ENCODE measurements at regions not wholly inside any gene's neighbourhood (a gene's known extent, or its start where the extent isn't known, plus 50 kb on each side); places are given as distances from the start of the nearest gene placed in this dataset.

DNA sequence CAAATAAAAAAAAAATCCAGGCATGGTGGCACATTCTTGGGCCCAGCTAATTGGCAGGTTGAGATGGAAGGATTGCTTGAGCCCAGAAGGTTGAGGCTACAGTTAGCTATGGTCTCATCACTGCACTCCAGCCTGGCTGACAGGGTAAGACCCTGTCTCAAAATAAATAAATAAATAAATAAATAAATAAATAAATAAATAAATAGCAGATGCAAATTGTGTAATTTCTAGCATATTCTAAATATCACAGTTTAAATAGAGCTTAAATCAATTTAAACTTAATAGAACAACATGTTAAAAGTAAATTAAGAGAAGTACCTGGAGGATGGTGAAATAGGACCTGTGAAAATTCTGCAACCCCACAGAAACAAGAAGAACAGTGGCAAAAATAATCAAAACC lies 290.5 kb downstream of the TFEC start (continued):
- TF ChIP-seq ZBTB20 (tag by site-specific recombination; IDR thresholded peaks at IDR 0.05) (no peak), ZNF140 (tag by site-specific recombination; IDR thresholded peaks at IDR 0.05) (peak; percentile 86), ZNF138 (tag by site-specific recombination; IDR thresholded peaks at IDR 0.05; ENCODE audit: borderline replicate concordance) (0 out of 2 replicates have a peak, but pooled peaks have one; percentile 66), GFI1B (tag by site-specific recombination; IDR thresholded peaks at IDR 0.05) (peak; percentile 40; the same call in 1 of the 2 replicates), MYNN (tag by site-specific recombination; IDR thresholded peaks at IDR 0.05; ENCODE audit: borderline replicate concordance) (no peak), ZNF791 (tag by site-specific recombination; IDR thresholded peaks at IDR 0.05) (peak; percentile 69; the same call in 1 of the 2 replicates), RBAK (tag by site-specific recombination; IDR thresholded peaks at IDR 0.05) (no peak), ZNF121 (tag by site-specific recombination; IDR thresholded peaks at IDR 0.05) (no peak), SETDB1 (IDR thresholded peaks at IDR 0.05; ENCODE audit: insufficient read length, low read length) (no peak), ZNF544 (tag by site-specific recombination; IDR thresholded peaks at IDR 0.05) (no peak), ZNF366 (tag by site-specific recombination; conservative IDR thresholded peaks at IDR 0.05) (0 out of 2 replicates have a peak, but pooled peaks have one; percentile 30), ZNF24 (tag by site-specific recombination; IDR thresholded peaks at IDR 0.05) (no peak), ZNF548 (tag by site-specific recombination; IDR thresholded peaks at IDR 0.05) (no peak), ZNF530 (tag by site-specific recombination; IDR thresholded peaks at IDR 0.05; ENCODE audit: low read depth) (peak; percentile 73; the same call in 1 of the 2 replicates), ZNF37A (tag by site-specific recombination; IDR thresholded peaks at IDR 0.05) (no peak), ZNF521 (tag by site-specific recombination; IDR thresholded peaks at IDR 0.05) (no peak), ZNF560 (tag by site-specific recombination; IDR thresholded peaks at IDR 0.05; ENCODE audit: borderline replicate concordance) (peak; percentile 79), ZNF292 (tag by site-specific recombination; IDR thresholded peaks at IDR 0.05; ENCODE audit: borderline replicate concordance, low read depth) (0 out of 2 replicates have a peak, but pooled peaks have one; percentile 58), HOXC10 (CRISPR knock-in tag; IDR thresholded peaks at IDR 0.05) (no peak), ZNF175 (tag by site-specific recombination; IDR thresholded peaks at IDR 0.05) (no peak), ZNF274 (IDR thresholded peaks at IDR 0.05; ENCODE audit: low read length) (no peak), ZNF274 (tag by site-specific recombination; IDR thresholded peaks at IDR 0.05; ENCODE audit: borderline replicate concordance) (no peak), KLF10 (tag by site-specific recombination; IDR thresholded peaks at IDR 0.05) (no peak), ZNF677 (tag by site-specific recombination; IDR thresholded peaks at IDR 0.05) (no peak), ZNF223 (tag by site-specific recombination; IDR thresholded peaks at IDR 0.05) (no peak), GLIS1 (tag by site-specific recombination; IDR thresholded peaks at IDR 0.05) (no peak), ZNF501 (tag by site-specific recombination; IDR thresholded peaks at IDR 0.05) (peak; percentile 66; the same call in 1 of the 2 replicates), ZNF114 (tag by site-specific recombination; IDR thresholded peaks at IDR 0.05) (no peak), ZNF394 (tag by site-specific recombination; IDR thresholded peaks at IDR 0.05; ENCODE audit: borderline replicate concordance) (peak; percentile 96)
- TF ChIP-seq, protein P1, sequence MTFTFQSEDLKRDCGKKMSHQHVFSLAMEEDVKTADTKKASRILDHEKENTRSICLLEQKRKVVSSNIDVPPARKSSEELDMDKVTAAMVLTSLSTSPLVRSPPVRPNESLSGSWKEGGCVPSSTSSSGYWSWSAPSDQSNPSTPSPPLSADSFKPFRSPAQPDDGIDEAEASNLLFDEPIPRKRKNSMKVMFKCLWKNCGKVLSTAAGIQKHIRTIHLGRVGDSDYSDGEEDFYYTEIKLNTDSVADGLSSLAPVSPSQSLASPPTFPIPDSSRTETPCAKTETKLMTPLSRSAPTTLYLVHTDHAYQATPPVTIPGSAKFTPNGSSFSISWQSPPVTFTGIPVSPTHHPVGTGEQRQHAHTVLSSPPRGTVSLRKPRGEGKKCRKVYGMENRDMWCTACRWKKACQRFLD (tag by site-specific recombination; IDR thresholded peaks at IDR 0.05): 0 out of 2 replicates have a peak, but pooled peaks have one; percentile 68
- TF ChIP-seq, protein P2, sequence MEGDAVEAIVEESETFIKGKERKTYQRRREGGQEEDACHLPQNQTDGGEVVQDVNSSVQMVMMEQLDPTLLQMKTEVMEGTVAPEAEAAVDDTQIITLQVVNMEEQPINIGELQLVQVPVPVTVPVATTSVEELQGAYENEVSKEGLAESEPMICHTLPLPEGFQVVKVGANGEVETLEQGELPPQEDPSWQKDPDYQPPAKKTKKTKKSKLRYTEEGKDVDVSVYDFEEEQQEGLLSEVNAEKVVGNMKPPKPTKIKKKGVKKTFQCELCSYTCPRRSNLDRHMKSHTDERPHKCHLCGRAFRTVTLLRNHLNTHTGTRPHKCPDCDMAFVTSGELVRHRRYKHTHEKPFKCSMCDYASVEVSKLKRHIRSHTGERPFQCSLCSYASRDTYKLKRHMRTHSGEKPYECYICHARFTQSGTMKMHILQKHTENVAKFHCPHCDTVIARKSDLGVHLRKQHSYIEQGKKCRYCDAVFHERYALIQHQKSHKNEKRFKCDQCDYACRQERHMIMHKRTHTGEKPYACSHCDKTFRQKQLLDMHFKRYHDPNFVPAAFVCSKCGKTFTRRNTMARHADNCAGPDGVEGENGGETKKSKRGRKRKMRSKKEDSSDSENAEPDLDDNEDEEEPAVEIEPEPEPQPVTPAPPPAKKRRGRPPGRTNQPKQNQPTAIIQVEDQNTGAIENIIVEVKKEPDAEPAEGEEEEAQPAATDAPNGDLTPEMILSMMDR (tag by site-specific recombination; IDR thresholded peaks at IDR 0.05): no peak
- TF ChIP-seq, protein P3, sequence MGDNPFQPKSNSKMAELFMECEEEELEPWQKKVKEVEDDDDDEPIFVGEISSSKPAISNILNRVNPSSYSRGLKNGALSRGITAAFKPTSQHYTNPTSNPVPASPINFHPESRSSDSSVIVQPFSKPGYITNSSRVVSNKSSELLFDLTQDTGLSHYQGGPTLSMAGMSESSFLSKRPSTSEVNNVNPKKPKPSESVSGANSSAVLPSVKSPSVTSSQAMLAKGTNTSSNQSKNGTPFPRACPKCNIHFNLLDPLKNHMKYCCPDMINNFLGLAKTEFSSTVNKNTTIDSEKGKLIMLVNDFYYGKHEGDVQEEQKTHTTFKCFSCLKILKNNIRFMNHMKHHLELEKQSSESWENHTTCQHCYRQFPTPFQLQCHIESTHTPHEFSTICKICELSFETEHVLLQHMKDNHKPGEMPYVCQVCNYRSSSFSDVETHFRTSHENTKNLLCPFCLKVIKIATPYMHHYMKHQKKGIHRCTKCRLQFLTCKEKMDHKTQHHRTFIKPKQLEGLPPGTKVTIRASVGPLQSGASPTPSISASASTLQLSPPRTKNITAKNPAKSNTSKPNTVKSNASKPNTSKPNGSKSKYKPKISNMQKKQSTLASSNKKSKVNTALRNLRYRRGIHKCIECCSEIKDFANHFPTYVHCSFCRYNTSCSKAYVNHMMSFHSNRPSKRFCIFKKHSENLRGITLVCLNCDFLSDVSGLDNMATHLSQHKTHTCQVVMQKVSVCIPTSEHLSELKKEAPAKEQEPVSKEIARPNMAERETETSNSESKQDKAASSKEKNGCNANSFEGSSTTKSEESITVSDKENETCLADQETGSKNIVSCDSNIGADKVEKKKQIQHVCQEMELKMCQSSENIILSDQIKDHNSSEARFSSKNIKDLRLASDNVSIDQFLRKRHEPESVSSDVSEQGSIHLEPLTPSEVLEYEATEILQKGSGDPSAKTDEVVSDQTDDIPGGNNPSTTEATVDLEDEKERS (tag by site-specific recombination; IDR thresholded peaks at IDR 0.05): no peak
- TF ChIP-seq, protein P4, sequence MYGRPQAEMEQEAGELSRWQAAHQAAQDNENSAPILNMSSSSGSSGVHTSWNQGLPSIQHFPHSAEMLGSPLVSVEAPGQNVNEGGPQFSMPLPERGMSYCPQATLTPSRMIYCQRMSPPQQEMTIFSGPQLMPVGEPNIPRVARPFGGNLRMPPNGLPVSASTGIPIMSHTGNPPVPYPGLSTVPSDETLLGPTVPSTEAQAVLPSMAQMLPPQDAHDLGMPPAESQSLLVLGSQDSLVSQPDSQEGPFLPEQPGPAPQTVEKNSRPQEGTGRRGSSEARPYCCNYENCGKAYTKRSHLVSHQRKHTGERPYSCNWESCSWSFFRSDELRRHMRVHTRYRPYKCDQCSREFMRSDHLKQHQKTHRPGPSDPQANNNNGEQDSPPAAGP (tag by site-specific recombination; IDR thresholded peaks at IDR 0.05): no peak
- TF ChIP-seq, protein P5, sequence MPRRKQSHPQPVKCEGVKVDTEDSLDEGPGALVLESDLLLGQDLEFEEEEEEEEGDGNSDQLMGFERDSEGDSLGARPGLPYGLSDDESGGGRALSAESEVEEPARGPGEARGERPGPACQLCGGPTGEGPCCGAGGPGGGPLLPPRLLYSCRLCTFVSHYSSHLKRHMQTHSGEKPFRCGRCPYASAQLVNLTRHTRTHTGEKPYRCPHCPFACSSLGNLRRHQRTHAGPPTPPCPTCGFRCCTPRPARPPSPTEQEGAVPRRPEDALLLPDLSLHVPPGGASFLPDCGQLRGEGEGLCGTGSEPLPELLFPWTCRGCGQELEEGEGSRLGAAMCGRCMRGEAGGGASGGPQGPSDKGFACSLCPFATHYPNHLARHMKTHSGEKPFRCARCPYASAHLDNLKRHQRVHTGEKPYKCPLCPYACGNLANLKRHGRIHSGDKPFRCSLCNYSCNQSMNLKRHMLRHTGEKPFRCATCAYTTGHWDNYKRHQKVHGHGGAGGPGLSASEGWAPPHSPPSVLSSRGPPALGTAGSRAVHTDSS (tag by site-specific recombination; IDR thresholded peaks at IDR 0.05): no peak
